PFSK-1 (cell line): ENCODE measurements at regions not wholly inside any gene's neighbourhood (a gene's known extent, or its start where the extent isn't known, plus 50 kb on each side); places are given as distances from the start of the nearest gene placed in this dataset.

ENCODE experiments used
- FOXP2 ChIP-seq: optimal IDR thresholded peaks from 2 replicates; pipeline ENCODE3; 2011; ENCODE audit warnings: borderline replicate concordance, control low read depth, inconsistent platforms; ENCODE audit not compliant: insufficient read depth; ENCODE audit errors: extremely low read length, extremely low read depth
- POLR2AphosphoS5 ChIP-seq: IDR thresholded peaks from 2 replicates; pipeline ENCODE4 v1.6.1; 2012; ENCODE audit warnings: low read depth, mild to moderate bottlenecking, control low read depth, low read length, moderate library complexity
- SIN3A ChIP-seq: IDR thresholded peaks from 2 replicates; pipeline ENCODE4 v1.6.1; 2012; ENCODE audit warnings: mild to moderate bottlenecking, low read length, moderate library complexity, borderline replicate concordance; ENCODE audit not compliant: insufficient read depth
- TAF1 ChIP-seq: IDR thresholded peaks from 2 replicates; pipeline ENCODE4 v1.6.1; 2012; ENCODE audit warnings: low read length, control low read depth, borderline replicate concordance; ENCODE audit not compliant: insufficient read depth
- TF ChIP-seq, protein P1 (sequence below), 2 experiments: IDR thresholded peaks; 2 replicates each; pipeline versions ENCODE4 v1.6.1 to v1.8.0; 2011 to 2012; ENCODE audit warnings: low read depth in 2 of 2, low read length in 2 of 2, control low read depth in 1 of 2, inconsistent platforms in 1 of 2, mild to moderate bottlenecking in 1 of 2, moderate library complexity in 1 of 2; ENCODE audit not compliant: insufficient read depth in 1 of 2

DNA sequence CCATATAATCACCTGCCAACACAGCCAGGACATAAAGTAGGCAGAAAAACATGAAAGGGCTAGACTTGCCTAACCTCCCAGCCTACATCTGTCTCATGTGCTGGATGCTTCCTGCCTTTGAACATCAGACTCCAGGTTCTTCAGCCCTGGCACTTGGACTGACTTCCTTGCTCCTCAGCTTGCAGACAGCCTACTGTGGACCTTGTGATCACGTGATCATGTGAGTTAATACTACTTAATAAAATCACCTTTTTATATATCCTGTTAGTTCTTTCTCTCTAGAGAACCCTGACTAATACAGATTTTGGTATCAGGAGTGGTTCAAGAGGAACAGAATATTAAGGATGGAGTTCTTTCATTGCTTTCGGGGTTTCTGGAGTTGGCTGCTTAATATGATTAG, 2867.6 kb downstream of the PCDH9 start:
- TF ChIP-seq FOXP2 (no peak), SIN3A (no peak), POLR2AphosphoS5 (no peak), TAF1 (no peak)
- TF ChIP-seq, protein P1, sequence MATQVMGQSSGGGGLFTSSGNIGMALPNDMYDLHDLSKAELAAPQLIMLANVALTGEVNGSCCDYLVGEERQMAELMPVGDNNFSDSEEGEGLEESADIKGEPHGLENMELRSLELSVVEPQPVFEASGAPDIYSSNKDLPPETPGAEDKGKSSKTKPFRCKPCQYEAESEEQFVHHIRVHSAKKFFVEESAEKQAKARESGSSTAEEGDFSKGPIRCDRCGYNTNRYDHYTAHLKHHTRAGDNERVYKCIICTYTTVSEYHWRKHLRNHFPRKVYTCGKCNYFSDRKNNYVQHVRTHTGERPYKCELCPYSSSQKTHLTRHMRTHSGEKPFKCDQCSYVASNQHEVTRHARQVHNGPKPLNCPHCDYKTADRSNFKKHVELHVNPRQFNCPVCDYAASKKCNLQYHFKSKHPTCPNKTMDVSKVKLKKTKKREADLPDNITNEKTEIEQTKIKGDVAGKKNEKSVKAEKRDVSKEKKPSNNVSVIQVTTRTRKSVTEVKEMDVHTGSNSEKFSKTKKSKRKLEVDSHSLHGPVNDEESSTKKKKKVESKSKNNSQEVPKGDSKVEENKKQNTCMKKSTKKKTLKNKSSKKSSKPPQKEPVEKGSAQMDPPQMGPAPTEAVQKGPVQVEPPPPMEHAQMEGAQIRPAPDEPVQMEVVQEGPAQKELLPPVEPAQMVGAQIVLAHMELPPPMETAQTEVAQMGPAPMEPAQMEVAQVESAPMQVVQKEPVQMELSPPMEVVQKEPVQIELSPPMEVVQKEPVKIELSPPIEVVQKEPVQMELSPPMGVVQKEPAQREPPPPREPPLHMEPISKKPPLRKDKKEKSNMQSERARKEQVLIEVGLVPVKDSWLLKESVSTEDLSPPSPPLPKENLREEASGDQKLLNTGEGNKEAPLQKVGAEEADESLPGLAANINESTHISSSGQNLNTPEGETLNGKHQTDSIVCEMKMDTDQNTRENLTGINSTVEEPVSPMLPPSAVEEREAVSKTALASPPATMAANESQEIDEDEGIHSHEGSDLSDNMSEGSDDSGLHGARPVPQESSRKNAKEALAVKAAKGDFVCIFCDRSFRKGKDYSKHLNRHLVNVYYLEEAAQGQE (IDR thresholded peaks at IDR 0.05; ENCODE audit: insufficient read depth in 1 of 2, low read depth in 2 of 2, low read length in 2 of 2): no peak

DNA sequence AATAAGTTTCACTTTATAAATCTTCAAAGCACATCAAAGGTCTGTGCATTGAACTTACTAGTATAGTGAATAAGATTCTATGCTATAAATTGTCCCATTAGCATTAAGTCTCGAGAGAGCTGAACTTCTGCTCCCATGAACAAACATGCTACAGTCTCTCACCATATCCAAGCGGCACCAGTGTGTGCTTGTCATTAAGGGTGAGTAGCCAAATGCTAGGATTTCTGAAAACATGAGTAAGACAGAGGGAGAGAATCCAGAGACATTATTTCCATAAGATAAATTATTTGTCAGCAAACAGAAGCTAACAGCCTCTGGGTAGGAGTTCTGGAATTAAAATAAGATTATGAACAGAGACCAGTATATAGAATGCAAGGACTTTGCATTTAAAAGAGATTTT, 2882.5 kb downstream of the PCDH9 start:
- TF ChIP-seq, protein P1 (IDR thresholded peaks at IDR 0.05; ENCODE audit: insufficient read depth in 1 of 2, low read depth in 2 of 2, low read length in 2 of 2): no peak
- no peak for TF ChIP-seq TAF1

DNA sequence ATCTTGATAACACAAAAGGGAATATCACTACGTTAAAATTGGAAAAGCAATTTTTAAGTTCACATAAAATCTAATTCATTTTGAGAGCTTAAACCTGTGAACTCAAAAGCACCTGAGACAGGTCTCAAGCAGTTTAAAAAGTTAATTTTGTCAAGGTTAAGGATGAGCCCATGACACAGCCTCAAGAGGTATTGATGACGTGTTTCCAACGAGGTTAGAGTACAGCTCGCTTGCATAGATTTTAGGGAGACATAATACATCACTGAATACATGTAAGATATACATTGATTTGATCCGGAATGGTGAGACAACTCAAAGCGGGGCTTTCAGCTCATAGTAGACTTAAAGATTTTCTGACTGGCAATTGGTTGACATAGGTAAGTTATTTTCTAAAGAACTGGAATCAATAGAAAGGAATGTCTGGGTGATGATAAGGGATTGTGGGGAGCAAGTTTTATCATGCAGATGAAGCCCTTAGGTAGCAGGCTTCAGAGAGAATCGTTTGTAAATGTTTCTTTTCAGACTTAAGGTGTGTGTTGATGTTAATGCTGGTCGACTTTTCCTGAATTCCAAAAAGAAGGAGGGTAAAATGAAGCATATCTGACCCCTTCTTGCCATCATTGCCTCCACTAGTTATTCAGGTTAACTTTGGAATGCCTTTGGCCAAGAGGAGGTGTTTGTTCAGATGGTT, 2890.6 kb downstream of the PCDH9 start:
- TF ChIP-seq POLR2AphosphoS5 (no peak), SIN3A (no peak), FOXP2 (no peak), TAF1 (no peak)
- TF ChIP-seq, protein P1 (IDR thresholded peaks at IDR 0.05; ENCODE audit: insufficient read depth in 1 of 2, low read depth in 2 of 2, low read length in 2 of 2): no peak

DNA sequence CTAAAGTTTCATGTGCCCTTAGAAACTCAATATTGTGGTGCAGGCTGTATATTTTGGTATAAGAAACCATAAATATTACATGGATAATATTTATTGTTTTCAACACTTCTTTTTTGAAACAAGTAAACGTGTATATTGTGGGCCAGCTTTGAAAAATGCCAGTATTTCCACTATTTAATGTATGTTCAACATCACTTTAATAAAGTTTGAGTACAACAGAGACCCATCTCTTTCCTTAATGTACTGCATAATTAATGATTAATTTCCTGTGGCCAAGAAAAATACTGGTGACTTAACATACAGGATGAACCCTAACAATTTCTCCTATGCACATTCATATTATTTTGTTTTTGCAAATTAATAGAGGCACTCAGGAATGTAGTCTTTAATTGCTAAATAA, 2891.5 kb downstream of the PCDH9 start:
- TF ChIP-seq TAF1: no peak
- TF ChIP-seq FOXP2: no peak
- TF ChIP-seq SIN3A: no peak
- TF ChIP-seq POLR2AphosphoS5: no peak
- TF ChIP-seq, protein P1 (IDR thresholded peaks at IDR 0.05; ENCODE audit: insufficient read depth in 1 of 2, low read depth in 2 of 2, low read length in 2 of 2): no peak

DNA sequence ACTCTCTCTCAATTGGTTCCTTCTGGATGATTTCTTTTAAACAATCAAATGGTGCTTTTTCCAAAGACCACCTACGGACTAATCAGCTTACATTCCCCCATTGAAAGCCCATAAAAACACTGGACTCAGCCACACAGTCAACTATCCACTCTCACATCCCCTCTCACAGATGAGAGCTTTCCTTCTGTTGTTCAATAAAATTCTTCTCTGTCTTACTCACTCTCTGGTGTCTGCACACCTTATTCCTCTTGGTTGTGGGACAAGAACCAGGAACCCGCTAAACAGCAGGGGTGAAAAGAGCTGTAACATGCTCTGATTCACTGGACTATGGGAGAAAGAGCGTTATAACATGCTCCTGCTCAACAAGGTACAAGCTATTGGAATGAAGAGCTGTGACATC, 2896.2 kb downstream of the PCDH9 start:
- no peak for TF ChIP-seq TAF1
- TF ChIP-seq, protein P1 (IDR thresholded peaks at IDR 0.05; ENCODE audit: insufficient read depth in 1 of 2, low read depth in 2 of 2, low read length in 2 of 2): no peak
- no peak for TF ChIP-seq POLR2AphosphoS5
- TF ChIP-seq FOXP2: no peak
- no peak for TF ChIP-seq SIN3A
